Neural cell (in vitro differentiated cells): ENCODE measurements at regions not wholly inside any gene's neighbourhood (a gene's known extent, or its start where the extent isn't known, plus 50 kb on each side); places are given as distances from the start of the nearest gene placed in this dataset.

Source experiments
- H2AFZ ChIP-seq: fragments of 200-600, 300-800 bp; sonication (generic), shearing (Covaris generic); 2 replicates; pipeline ENCODE4 v1.6.0; 2014; ENCODE audit warnings: low read depth, mild to moderate bottlenecking, antibody characterized with exemption, low read length, moderate library complexity
- H3F3A ChIP-seq: fragments of 200-600 bp; shearing (Covaris generic); 2 replicates; pipeline ENCODE4 v1.6.1; 2016; ENCODE audit warnings: mild to moderate bottlenecking, moderate library complexity, mixed read lengths, antibody characterized with exemption, low read length; ENCODE audit not compliant: insufficient read depth, poor library complexity, severe bottlenecking
- H3K27ac ChIP-seq: fragments of 200-600, 300-800 bp; sonication (generic), shearing (Covaris generic); 2 replicates; pipeline ENCODE4 v1.5.1; 2014; ENCODE audit warnings: mild to moderate bottlenecking, low read length, moderate library complexity
- H3K27me3 ChIP-seq: fragments of 300-800, 200-600 bp; sonication (generic), shearing (Covaris generic); 2 replicates; pipeline ENCODE4 v1.6.0; 2014; ENCODE audit warnings: mild to moderate bottlenecking, low read depth, low read length, moderate library complexity; ENCODE audit not compliant: insufficient read depth
- H3K36me3 ChIP-seq: fragments of 300-800, 200-600 bp; sonication (generic), shearing (Covaris generic); 2 replicates; pipeline ENCODE4 v1.5.1; 2014; ENCODE audit warnings: mild to moderate bottlenecking, antibody characterized with exemption, low read length, moderate library complexity; ENCODE audit not compliant: insufficient read depth
- H3K4me2 ChIP-seq: fragments of 300-800, 200-600 bp; sonication (generic), shearing (Covaris generic); 2 replicates; pipeline ENCODE4 v1.6.0; 2014; ENCODE audit warnings: mild to moderate bottlenecking, low read length
- H3K4me3 ChIP-seq: fragments of 300-800, 200-600 bp; sonication (generic), shearing (Covaris generic); 2 replicates; pipeline ENCODE4 v1.5.1; 2014; ENCODE audit warnings: mild to moderate bottlenecking, low read length, moderate library complexity
- H3K79me2 ChIP-seq: fragments of 200-600 bp; shearing (Covaris generic); replicated peaks from 2 replicates; pipeline ENCODE4 v1.6.0; 2014; ENCODE audit warnings: mild to moderate bottlenecking, low read length, moderate library complexity; ENCODE audit not compliant: insufficient read depth
- H3K9ac ChIP-seq: fragments of 300-800, 200-600 bp; sonication (generic), shearing (Covaris generic); 2 replicates; pipeline ENCODE4 v1.6.1; 2016; ENCODE audit warnings: mild to moderate bottlenecking, low read length, mixed read lengths
- H3K9me2 ChIP-seq: fragments of 200-600 bp; shearing (Covaris generic); 2 replicates; pipeline ENCODE4 v1.6.1; 2016; ENCODE audit warnings: mild to moderate bottlenecking, low read length, mixed read lengths; ENCODE audit not compliant: insufficient read depth
- H3K9me3 ChIP-seq: fragments of 200-600, 300-800 bp; sonication (generic), shearing (Covaris generic); 2 replicates; pipeline ENCODE4 v1.6.1; 2016; ENCODE audit warnings: mild to moderate bottlenecking, mixed run types, low read length, moderate library complexity, mixed read lengths
- H4K20me1 ChIP-seq: fragments of 200-600 bp; shearing (Covaris generic); 2 replicates; pipeline ENCODE4 v1.6.1; 2016; ENCODE audit warnings: mild to moderate bottlenecking, mixed run types; ENCODE audit not compliant: insufficient read depth
- EP300 ChIP-seq: fragments of 450-650 bp; conservative IDR thresholded peaks from 2 replicates; pipeline ENCODE4 v1.6.1; 2014; ENCODE audit warnings: antibody characterized with exemption, mild to moderate bottlenecking, moderate library complexity; ENCODE audit not compliant: poor library complexity, severe bottlenecking
- EZH2 ChIP-seq: fragments of 200-600, 300-800 bp; shearing (Covaris generic), sonication (generic); IDR thresholded peaks from 2 replicates; pipeline ENCODE4 v1.6.1; 2014; ENCODE audit warnings: antibody characterized with exemption, low read length, borderline replicate concordance, mild to moderate bottlenecking; ENCODE audit not compliant: insufficient read depth, poor library complexity, severe bottlenecking
- MXI1 ChIP-seq: fragments of 450-650 bp; conservative IDR thresholded peaks from 2 replicates; pipeline ENCODE4 v1.6.1; 2014; ENCODE audit warnings: antibody characterized with exemption, mild to moderate bottlenecking; ENCODE audit not compliant: poor library complexity, severe bottlenecking
- POLR2AphosphoS5 ChIP-seq: IDR thresholded peaks from 2 replicates; pipeline ENCODE4 v1.6.1; 2012
- RAD21 ChIP-seq: fragments of 450-650 bp; conservative IDR thresholded peaks from 2 replicates; pipeline ENCODE4 v1.6.1; 2014; ENCODE audit warnings: antibody characterized with exemption, mild to moderate bottlenecking, moderate library complexity
- SMC3 ChIP-seq: fragments of 450-650 bp; conservative IDR thresholded peaks from 2 replicates; pipeline ENCODE4 v1.6.1; 2014; ENCODE audit warnings: antibody characterized with exemption, mild to moderate bottlenecking, moderate library complexity; ENCODE audit not compliant: poor library complexity
- TAF1 ChIP-seq: IDR thresholded peaks from 2 replicates; pipeline ENCODE4 v1.6.1; 2012; ENCODE audit warnings: low read depth
- TF ChIP-seq, protein P1 (sequence below): fragments of 450-650 bp; IDR thresholded peaks from 2 replicates; pipeline ENCODE4 v1.5.1; 2014; ENCODE audit warnings: antibody characterized with exemption, mild to moderate bottlenecking, moderate library complexity; ENCODE audit not compliant: poor library complexity, severe bottlenecking
- TF ChIP-seq, protein P2 (sequence below): IDR thresholded peaks from 2 replicates; pipeline ENCODE4 v1.6.1; 2012; ENCODE audit warnings: borderline replicate concordance

DNA sequence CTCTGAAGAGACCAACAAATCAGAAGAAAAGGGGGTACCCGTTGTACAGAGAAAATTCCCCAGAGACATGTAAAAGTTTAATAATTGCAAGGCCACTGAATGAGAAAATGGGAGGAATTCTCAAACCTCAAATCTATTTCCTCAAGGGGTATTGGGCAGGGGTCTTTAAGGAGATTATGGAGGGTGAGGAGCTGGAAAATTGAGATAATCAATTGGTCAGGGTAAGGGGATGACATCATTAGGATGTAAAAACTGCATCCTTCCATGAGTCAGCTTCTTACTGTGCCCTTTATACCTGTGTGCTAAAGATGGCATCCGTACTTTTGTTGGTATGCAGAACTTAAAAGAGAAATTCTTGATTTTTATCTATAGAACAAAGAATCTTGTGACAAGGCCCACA is 641.5 kb downstream of the LRFN5 start:
- Histone ChIP-seq H3K27ac (no peak overlapping the region), H3K4me2 (no peak overlapping the region), H4K20me1 (no peaks in the 10 kb centered on the region), H3K36me3 (no peaks in the 10 kb centered on the region), H3K79me2 (no peaks in the 10 kb centered on the region), H3F3A (no peaks in the 10 kb centered on the region), H2AFZ (no peak overlapping the region), H3K9me3 (no peaks in the 10 kb centered on the region), H3K9me2 (no peaks in the 10 kb centered on the region), H3K4me3 (no peak overlapping the region), H3K27me3 (no peaks in the 10 kb centered on the region), H3K9ac (no peak overlapping the region)
- TF ChIP-seq MXI1 = no peak
- no peak for TF ChIP-seq EZH2
- TF ChIP-seq, protein P1, sequence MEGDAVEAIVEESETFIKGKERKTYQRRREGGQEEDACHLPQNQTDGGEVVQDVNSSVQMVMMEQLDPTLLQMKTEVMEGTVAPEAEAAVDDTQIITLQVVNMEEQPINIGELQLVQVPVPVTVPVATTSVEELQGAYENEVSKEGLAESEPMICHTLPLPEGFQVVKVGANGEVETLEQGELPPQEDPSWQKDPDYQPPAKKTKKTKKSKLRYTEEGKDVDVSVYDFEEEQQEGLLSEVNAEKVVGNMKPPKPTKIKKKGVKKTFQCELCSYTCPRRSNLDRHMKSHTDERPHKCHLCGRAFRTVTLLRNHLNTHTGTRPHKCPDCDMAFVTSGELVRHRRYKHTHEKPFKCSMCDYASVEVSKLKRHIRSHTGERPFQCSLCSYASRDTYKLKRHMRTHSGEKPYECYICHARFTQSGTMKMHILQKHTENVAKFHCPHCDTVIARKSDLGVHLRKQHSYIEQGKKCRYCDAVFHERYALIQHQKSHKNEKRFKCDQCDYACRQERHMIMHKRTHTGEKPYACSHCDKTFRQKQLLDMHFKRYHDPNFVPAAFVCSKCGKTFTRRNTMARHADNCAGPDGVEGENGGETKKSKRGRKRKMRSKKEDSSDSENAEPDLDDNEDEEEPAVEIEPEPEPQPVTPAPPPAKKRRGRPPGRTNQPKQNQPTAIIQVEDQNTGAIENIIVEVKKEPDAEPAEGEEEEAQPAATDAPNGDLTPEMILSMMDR = no peak
- TF ChIP-seq, protein P2, sequence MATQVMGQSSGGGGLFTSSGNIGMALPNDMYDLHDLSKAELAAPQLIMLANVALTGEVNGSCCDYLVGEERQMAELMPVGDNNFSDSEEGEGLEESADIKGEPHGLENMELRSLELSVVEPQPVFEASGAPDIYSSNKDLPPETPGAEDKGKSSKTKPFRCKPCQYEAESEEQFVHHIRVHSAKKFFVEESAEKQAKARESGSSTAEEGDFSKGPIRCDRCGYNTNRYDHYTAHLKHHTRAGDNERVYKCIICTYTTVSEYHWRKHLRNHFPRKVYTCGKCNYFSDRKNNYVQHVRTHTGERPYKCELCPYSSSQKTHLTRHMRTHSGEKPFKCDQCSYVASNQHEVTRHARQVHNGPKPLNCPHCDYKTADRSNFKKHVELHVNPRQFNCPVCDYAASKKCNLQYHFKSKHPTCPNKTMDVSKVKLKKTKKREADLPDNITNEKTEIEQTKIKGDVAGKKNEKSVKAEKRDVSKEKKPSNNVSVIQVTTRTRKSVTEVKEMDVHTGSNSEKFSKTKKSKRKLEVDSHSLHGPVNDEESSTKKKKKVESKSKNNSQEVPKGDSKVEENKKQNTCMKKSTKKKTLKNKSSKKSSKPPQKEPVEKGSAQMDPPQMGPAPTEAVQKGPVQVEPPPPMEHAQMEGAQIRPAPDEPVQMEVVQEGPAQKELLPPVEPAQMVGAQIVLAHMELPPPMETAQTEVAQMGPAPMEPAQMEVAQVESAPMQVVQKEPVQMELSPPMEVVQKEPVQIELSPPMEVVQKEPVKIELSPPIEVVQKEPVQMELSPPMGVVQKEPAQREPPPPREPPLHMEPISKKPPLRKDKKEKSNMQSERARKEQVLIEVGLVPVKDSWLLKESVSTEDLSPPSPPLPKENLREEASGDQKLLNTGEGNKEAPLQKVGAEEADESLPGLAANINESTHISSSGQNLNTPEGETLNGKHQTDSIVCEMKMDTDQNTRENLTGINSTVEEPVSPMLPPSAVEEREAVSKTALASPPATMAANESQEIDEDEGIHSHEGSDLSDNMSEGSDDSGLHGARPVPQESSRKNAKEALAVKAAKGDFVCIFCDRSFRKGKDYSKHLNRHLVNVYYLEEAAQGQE = no peak
- TF ChIP-seq EP300 = no peak
- TF ChIP-seq TAF1 = no peak
- no peak for TF ChIP-seq RAD21
- no peak for TF ChIP-seq SMC3
- TF ChIP-seq POLR2AphosphoS5 = no peak

DNA sequence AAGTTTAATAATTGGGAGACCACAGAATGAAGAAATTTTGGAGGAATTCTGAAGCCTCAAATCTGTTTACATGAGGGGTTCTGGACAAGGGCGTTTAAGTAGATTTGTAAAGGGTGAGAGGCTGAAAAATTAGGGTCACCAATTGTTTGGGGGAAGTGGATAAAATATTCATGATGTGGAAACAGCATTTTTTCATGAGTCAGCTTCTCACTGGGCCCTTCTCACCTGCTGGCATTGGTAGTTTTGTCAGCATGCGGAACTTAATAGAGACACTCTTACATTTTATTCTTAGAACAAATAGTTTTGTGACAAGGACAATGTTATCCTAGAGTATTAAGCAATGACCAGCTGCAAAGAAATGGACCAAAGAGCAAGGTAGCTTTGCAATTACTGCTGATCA is 634.4 kb downstream of the LRFN5 start:
- H3K36me3 ChIP-seq = no peaks in the 10 kb centered on the region
- H3K27me3 ChIP-seq = no peaks in the 10 kb centered on the region
- no peak overlapping the region for H3K4me3 ChIP-seq
- H3K4me2 ChIP-seq = no peak overlapping the region
- no peak overlapping the region for H2AFZ ChIP-seq
- H4K20me1 ChIP-seq = no peaks in the 10 kb centered on the region
- no peaks in the 10 kb centered on the region for H3K79me2 ChIP-seq
- H3K27ac ChIP-seq = no peak overlapping the region
- H3F3A ChIP-seq = no peaks in the 10 kb centered on the region
- no peak overlapping the region for H3K9ac ChIP-seq
- no peaks in the 10 kb centered on the region for H3K9me2 ChIP-seq
- TF ChIP-seq, protein P1 = no peak
- no peaks in the 10 kb centered on the region for H3K9me3 ChIP-seq
